Stimulated activated naive CD4-positive, alpha-beta T cell (primary cell): ENCODE measurements at regions not wholly inside any gene's neighbourhood (a gene's known extent, or its start where the extent isn't known, plus 50 kb on each side); places are given as distances from the start of the nearest gene placed in this dataset.

Experiments
- DNase-seq, 6 experiments: peaks; one replicate each; lab custom pipeline; 2025; lab: John Stamatoyannopoulos, UW

DNA sequence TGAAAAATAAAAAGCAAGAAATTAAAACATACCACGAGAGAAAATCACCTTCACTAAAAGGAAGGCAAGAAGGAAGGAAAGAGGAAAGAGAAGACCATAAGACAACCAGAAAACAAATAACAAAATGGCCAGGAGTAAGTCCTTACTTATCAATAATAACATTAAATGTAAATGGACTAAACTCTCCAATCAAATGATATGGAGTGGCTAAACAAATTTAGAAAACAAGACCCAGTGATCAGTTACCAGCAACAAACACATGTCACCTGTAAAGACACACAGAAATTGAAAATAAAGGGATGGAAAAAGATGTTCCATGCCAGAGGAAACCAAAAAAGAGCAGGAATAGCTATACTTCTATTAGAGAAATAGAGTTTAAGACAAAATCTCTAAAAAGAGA is 85.0 kb upstream of the SLC38A4 start:
- no peak for DNase-seq

DNA sequence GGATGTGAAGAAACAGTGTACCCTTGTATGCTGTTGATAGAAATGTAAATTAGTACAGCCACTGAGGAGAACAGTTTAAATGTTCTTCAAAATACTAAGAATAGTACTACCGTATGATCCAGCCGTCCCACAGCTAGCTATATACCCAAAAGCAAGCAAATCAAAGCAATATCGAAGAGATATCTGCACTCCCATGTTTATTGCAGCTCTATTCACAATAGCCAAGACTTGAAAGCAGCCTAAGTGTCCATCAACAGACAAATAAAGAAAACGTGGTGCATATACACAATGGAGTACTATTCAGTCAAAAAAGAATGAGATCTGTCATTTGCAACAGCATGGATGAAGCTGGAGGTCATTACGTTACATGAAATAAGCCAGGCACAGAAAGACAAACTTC is 88.5 kb upstream of the SLC38A4 start:
- DNase-seq: no peak

DNA sequence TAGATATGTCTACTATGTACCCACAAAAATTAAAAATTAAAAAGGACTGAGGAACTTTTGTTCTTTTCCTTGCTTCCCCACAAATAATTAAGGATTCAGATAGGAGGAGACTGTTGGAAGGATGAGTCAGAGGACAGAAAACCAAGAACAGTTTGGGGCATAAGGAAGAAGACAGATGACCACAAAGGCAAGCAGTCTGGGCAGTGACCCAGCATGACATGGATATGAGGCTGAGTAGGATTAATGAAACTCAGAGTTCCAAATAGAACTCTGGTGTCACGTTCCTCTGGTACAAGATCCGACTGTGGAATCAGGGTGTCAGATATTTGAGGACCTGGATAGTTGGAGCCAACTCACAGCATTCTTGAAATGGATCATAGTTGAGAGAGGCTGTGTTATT is 89.3 kb upstream of the SLC38A4 start:
- DNase-seq: no peak

DNA sequence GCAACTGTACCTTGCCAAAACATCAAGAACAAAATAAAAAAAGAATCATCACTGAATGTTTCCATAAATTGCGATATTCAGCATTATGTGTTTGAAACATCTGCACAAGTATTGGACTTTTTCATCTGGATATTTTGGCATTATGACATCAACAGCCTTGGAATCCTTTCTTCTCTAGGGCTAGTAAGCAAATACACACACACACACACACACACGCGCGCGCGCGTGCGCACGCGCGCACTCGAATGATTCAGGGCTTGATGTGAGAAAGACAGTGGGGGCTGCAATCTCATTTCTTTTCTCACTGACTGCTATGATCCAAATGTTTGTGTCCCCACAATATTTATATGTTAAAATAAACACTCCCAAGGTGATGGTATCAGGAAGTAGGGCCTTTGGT is 90.0 kb upstream of the SLC38A4 start:
- DNase-seq: no peak

DNA sequence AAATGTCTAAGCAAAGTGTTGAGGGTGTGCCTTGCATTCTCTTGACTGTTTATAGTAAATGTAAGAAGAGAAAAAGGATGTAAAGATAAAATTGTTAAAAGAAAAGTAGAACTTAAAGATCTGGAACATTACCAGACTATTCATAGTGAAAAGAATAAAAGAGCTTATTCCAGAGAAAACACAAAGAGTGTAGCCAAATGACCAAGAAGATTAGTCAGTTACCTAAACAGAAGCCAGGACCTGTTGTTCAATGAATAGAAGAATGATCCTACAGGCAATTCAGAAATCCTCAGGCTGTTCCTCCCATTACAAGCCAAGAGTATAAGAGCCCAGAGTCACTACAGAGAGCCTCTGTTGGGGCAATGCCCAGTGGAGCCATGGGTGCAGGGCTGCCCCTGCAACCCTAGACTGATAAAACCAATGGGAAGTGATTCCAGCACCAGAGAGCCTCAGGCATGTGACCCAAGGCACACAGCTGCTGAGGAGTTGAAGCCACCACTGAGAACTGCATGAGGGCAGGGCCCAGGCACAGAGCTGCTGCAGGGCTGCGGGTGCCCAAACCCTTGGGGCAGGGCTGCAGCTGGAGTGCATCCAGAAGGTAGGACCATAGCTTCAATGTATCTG is 91.1 kb upstream of the SLC38A4 start:
- DNase-seq: no peak

DNA sequence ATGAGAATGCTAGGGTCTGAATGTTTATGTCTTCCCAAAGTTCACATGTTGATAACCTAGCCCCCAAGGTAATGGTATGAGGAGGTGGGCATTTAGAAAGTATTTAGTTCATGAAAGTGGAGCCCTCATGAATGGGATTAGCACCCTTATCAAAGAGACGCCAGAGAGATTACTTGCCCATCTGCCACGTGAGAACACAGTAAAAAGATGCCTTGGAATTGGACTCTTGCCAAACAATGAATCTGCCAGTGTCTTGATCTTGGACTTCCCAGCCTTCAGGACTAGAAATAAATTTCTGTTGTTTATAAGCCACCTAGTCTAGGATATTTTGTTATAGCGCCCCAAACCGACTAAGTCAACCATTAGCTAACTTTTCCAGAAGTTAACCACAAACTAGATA is 92.0 kb upstream of the SLC38A4 start:
- no peak for DNase-seq

DNA sequence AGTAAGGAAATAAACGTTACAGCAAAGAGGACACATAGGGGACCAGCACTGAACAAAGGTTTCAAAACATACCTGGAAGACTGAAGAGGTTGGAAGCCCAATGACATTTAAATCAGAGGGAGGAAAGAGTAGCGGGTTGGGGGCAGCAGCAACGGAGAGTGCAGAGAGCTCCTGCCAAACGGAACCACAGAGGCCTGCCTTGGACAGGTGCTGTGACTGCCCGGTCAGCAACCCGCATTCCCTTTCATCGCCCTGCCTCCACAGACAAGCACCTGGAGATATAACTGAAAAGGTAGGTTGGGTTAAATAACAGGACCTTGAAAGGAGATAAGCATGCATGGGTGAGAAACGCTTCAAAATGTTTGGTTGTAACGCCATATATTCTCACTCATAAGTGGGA is 92.8 kb upstream of the SLC38A4 start:
- no peak for DNase-seq

DNA sequence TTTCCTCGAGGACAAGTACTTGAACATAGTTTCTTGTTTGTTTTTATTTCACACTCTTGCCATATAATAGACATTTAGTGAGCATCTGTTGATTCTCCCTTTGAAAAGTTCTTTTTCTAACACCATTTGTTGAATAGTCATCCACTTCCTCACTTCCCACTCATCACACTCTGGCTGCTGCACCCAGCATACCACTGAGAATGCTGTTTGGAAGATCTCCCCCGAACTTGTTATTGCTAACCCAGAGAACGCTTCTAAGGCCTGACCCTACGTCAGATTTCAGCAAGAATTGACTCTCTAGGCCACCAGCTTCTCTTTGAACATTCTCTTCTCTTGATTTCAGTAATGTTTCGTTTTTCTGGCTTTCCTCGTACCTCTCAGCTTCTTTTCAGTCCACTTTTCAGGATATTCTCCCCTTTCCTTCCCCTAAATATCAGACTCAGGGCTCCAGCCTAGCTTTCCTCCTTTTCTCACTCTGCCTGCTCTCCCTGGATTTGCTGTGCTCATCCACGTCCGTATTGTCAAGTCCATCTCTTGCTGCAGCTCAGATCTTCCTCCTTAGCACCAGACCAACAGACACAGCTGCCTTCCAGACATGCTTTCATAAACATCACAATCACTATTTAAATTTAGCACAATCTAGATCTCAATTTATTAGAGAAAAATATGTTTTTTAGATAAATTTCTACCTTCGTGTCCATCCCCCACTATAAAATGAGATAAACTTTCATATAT is 94.0 kb upstream of the SLC38A4 start:
- DNase-seq: no peak

DNA sequence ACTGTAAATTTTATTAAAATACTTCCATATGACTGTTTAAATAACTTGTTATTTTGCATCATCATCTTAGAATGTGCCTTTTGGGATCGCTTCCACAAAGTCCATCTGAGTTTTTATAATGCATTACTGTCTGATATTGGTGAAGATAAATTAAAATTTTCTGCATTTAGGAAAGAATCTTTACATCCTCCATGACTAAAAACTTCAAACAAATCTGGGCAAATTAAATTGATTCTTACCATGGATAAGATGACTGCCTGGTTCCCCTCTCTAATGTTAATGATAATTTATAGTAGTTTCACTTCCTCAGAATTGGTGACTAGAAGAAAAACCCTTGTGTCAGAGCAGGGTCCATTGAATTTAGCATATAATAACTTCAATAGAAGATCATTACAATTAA is 94.7 kb upstream of the SLC38A4 start:
- no peak for DNase-seq

DNA sequence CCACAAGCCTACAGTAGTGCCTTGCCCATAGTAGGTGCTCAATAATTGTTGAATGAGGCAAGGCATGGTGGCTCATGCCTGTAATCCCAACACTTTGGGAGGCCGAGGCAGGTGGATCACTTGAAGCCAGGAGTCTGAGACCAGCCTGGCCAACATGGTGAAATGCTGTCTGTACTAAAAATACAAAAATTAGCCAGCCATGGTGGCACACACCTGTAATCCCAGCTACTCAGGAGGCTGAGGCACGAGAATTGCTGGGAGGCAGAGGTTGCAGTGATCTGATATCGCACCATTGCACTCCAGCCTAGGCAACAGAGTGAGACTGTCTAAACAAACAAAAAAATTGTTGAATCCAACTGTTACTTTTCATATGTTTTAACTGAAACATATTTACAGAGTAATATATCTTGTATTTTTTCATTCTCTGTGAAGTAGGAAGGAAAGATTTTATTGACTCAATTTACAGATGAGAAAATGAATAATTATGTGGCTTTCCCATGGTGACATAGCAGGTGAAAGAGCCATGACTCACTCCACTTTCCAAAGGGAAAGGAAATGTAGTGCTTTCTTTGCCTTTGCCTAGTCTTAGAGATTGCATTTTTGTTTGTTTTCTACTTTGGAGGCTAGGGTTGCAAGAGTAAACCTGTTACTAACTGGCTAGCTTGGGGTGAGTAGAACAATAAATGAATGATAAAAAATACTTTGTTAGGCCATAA is 95.4 kb upstream of the SLC38A4 start:
- no peak for DNase-seq

DNA sequence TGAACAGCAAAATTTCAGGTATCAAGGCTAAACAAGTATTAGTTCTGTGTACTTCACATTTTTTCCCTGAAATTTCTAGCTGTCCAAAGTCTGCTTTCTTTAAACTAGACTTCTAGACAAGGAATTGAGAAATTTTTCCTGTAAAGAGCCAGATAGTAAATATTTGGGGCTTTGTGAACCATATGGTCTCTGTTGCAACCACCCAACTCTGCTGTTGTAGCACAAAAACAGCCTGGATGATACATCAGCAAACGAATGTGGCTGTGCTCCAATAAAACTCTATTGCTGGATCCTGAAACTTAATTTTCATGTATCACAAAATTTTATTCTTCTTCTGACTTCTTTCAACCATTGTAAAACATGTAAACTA is 96.0 kb upstream of the SLC38A4 start:
- no peak for DNase-seq

DNA sequence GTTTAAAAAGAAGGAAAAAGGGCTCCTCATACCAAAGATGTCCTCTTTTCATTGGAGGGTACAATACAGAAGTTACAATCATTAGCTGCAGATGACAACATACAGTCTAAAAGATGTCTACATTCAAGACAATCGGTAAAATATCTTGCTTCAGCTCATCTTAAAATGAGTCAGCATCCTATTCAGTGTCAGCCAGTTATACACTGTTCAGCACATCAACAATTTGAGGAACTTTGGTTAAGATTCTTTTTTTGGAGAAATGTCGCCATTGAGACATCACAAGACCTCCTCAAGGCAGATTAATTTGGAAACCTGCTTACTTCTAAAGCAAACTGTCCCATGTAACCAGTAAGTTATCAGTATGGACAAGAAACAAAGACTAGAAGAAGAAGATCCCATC is 100.7 kb upstream of the SLC38A4 start:
- DNase-seq: no peak

DNA sequence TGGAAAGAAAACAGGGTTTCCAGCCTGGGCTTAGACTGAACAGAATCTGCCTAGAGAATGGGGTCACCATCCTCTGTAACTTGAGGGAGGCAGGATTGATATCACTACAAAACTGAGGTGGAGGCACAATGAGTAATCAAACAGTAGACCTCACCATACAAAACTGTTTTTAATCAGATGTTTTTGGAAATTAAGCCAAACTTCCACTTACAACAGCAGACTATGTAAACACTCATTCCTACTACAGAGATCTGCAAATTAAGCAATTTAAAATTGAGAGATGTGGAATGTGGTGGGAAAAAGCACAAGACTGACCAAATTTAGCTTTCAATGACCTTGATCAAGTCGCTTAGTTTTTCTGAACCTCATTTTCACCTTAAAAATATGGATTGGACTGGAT is 104.3 kb upstream of the SLC38A4 start:
- DNase-seq: no peak

DNA sequence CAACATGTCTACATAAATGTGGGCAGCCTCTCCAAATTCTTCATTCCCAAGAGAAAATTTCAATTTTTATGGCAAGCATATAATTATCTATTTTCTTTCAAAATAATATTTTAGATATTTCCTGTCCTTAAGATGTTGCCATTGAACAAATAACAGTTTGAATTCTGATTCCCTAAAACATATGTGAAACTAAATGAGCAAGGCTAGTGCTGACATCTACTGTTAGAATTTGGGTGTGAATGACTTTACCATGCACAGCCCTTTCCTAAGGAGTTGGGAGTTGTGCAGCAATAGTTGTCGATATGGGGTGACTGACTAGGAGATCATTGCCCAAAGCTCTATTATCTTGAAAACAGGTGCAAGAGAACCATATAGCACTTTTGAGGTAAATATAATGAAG is 108.2 kb upstream of the SLC38A4 start:
- DNase-seq: peak in 1 of 6 experiments; percentile 4

DNA sequence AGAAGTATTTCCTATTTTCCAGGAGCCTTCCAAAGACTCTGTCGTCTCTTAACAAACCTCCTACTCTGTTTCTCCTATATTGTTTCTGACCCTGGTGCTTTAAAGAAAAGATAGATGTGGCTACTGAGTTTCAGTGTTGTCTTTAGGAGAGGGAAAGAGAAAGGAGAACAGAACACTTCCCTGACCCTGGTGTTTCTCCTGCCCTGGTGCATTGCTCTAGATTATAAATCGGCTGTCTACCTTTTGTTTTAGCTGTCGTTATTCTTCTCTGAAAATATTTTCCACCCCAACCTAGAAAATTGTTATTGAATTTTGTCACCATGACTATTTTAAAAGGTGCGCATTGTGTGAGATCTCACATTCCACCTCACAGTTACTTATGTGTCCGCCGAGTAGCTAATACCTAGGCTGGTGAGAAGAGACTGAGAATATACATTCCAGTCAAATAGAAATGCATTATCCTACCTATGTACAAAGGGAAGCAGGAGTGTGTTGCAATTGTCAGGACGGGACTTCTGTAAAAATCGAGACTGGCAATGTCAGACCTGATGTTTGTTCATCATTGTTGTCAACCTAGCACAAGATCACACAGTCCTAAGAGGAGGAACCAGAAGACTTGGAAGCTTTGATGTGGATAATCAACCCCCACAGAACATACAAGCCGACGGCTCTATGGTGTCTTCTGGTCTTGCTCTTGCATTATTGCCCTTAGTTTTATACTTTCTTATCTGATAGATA is 108.7 kb upstream of the SLC38A4 start:
- DNase-seq: no peak

DNA sequence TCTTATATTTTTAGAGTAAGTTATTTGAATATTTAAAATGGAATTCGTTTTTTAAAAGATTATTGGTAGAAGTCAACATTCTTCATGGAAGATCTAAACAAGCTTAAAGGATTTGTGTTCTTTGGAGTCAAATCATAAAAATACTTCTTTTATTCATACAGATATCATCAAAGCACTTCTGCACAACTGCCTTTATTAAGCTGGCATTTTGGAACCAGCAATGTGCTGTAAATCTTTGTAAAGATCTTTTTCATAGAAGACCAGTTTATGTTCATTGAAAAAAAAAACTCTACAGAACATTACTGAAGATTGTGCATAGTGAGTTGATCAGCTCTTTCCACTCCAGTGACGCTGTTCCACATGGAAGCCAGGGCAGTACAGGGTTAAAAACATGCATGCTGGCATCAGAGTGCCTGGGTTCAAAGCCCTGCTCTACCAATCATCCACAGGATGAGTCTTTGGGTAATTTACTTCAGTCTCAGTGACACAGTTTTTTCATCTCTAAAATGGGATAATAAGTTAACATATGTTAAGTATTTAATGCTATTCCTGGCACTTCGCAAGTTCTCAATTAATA is 109.6 kb upstream of the SLC38A4 start:
- no peak for DNase-seq

DNA sequence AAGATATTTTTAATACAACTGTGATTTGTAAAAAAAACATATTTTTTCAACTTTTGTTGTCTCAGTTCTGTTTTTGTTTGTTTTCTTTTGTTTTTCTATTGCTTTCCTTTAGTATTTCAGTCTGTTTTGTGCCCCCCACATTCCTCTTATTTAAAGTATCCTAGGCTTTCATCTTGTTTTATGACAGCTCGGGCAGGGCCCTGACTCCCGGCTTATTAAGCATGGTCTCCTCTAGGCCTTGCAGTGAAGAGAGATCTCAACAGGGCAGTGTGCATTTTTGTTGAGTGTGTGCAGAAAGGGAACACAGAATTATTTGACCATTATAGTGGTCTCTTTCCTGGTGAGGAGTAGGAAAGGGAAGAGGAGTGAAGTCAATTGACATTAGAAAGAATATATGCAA is 110.2 kb upstream of the SLC38A4 start:
- no peak for DNase-seq

DNA sequence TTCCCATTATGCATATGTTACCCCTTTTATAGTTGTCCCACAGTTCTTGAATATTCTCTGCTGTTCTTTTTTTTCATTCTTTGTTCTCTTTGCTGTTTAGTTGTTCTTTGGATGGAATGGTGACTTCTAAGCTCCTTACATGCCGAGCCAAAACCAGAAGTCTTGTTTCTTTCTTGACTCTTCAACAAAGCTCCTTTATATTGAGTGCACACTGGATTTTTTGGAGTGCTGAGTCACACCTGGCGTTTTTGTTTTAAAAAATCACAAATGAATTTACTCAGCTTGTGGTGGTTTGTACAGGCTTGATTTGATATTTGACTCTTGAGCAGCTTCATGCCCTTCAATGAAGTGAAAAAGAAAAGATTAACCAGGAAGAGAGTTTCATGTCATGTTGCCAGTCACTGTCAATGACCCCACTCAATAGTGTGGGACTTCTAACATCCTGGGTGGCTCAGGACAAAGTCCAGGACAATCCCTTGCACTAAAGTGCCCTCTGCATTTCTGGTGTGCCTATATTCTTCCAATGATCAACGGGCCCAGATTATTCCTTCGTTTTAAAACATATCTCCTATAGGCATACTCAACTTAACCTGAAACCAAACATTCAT is 112.4 kb upstream of the SLC38A4 start:
- no peak for DNase-seq

DNA sequence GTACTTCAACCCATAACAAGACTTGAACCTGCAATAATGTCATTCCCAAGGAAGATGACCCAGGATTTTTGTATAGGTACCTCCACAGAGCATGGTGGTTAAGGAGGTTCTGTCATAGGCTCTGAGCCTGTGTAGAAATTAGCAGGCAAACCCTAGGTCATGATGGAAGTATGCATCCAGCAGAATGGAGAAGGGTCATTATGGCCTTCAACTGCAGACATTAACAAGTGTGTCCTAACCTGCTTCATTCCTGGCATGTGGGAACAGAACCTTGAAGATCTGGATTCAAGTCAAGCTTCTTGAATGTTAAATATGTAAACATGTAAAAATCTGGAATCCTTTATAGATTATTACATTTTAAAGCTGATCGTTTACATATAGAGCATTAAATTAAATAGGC is 116.2 kb upstream of the SLC38A4 start:
- DNase-seq: no peak

DNA sequence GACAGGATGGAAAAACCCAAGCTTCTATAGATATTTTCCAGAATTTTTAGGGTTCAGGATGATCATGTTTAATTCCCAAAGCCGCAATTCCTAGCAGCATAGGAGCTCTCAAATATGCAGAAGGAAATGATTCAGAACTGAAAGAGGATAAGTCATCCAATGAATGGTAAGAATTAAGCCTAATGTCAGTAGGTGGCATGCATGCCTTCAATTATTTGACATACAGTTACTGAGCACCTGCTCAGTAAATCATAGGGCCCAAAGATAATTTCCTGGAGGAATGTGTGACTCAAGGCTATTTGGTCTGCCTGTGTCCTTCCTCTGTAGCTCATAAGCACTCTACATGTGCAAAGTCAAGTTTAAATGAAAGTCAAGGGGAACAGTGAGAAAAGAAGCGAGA is 116.8 kb upstream of the SLC38A4 start:
- no peak for DNase-seq

DNA sequence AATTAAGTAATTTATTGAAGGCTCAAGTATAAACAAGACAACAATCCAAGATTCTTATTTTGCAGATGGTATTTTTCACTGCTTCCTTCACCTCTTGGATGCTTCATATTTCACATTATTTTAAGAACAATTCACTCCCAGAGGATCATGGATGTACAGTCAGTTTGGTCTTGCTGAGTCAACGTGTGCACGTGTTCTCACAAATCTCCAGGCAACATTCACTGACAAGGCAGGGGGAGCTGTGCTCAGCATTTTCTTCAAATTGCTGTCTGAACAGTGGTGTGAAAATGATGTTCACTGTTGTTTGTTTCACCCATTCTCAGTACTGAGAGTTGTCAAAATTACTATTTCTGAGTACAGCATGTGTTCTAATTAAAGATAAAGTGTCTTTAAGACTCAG is 118.3 kb upstream of the SLC38A4 start:
- DNase-seq: no peak

DNA sequence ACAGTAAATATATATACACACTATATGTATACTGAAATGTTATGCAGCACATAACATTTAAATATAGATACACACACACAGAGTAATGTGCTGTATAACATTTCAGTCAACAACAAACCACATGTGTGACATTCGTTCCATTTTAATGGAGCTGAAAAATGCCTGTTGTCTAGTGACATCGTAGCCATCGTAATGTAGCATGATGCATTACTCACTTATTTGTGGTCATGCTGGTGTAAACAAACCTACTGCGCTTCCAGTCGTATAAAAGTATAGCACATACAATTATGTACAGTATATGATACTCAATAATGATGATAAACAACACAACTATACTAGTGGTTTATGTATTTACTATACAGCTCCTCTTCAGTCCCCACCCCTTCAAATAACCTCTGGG is 119.0 kb upstream of the SLC38A4 start:
- DNase-seq: no peak
